Natural killer cell treated with Interleukin-12 subunit alpha and Interleukin-12 subunit beta and Interleukin-15 and Interleukin-18, amount 100 ng/mL, for 72 hours (primary cell): ENCODE measurements at regions not wholly inside any gene's neighbourhood (a gene's known extent, or its start where the extent isn't known, plus 50 kb on each side); places are given as distances from the start of the nearest gene placed in this dataset.
"Not testable (repeated sequence)": the region's sequence is repeated elsewhere in the genome, so short reads cannot be mapped to it uniquely, and the experiment has no call there.

Source experiments
- ATAC-seq, 2 donors: fragments of 150-1000 bp; cut with Tn5 transposase in 1 of 2; sonication (Bioruptor Pico), chemical (Tn5 transposase) in 1 of 2; 2 replicates each; pipeline ENCODE4 v1.10.0; 2021
- DNase-seq: peaks from one replicate; pipeline ENCODE4 v3.0.0; 2022; ENCODE audit warnings: low spot score
- H3K27ac Mint-ChIP-seq, 2 donors: 1 replicate in 1 of 2; 2 replicates in 1 of 2; pipeline ENCODE4 v1.8.0; 2022; ENCODE audit warnings: mixed read lengths in 2 of 2, mild to moderate bottlenecking in 1 of 2, moderate library complexity in 1 of 2
- H3K27me3 Mint-ChIP-seq, 2 donors: 1 replicate in 1 of 2; 2 replicates in 1 of 2; pipeline ENCODE4 v1.8.0; 2022; ENCODE audit warnings: mixed read lengths in 2 of 2
- H3K36me3 Mint-ChIP-seq: one replicate; pipeline ENCODE4 v1.8.0; 2022; ENCODE audit warnings: mixed read lengths
- H3K4me1 Mint-ChIP-seq, 2 donors: 1 replicate in 1 of 2; 2 replicates in 1 of 2; pipeline ENCODE4 v1.8.0; 2022; ENCODE audit warnings: low read depth in 2 of 2, mixed read lengths in 2 of 2, mild to moderate bottlenecking in 1 of 2
- H3K4me3 Mint-ChIP-seq: one replicate; pipeline ENCODE4 v1.8.0; 2022; ENCODE audit warnings: mixed read lengths
- H3K9me3 Mint-ChIP-seq: 2 replicates; pipeline ENCODE4 v1.8.0; 2022; ENCODE audit warnings: mixed read lengths

DNA sequence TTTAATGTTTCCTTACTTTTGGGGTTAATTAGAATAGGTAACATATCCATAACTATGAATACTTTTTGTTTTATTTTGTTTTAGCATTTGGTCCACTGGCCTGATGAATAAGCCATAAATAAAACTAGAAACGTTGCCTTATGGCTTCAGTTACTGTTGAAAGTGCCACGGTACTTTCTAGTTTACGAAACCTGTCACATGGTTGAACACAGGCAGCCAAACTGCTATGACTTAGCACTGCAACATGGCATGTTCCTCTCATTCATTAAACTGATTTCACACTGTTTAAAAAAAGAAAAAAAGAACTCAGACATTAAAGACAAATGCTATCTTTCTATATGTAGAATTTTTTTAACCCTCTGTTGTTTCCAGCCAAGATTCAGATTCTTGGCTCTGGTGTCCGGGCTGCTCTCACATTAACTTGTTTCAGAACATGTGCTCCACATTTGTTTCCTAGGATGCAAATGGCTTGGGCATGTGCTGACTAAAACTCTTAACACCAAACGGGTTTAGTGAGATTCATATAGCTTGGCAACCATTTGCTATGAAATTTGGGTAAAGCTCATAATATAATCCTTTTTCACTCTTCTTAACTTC is 323.9 kb upstream of the RND3 start:
- no peak for ATAC-seq
- no peaks in the 10 kb centered on the region for H3K9me3 Mint-ChIP-seq
- H3K27me3 Mint-ChIP-seq = no peaks in the 10 kb centered on the region
- no peak overlapping the region for H3K27ac Mint-ChIP-seq
- no peak overlapping the region for H3K4me3 Mint-ChIP-seq
- H3K4me1 Mint-ChIP-seq = no peaks in the 10 kb centered on the region
- H3K36me3 Mint-ChIP-seq = no peaks in the 10 kb centered on the region
- DNase-seq = no peak

DNA sequence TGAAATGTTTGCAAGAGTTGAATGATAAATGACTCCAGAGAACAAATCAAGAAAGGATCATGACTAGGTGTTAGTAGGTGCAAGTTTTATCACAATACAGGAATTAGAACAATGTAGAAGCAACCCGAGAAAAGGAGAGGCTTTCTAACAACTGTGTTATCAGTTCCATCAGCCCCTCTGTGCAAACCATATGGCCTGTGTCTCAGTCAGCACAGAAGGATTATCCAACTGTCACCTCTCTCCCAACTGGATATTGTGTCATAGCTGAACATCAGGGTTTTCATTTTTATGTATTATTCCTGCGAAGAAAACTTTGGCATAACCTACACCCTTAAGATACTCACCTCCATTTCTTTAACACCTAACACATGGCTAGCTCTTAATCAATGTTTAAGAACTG is 321.6 kb upstream of the RND3 start:
- Mint-ChIP-seq H3K4me1 (no peaks in the 10 kb centered on the region), H3K27ac (no peak overlapping the region), H3K36me3 (no peaks in the 10 kb centered on the region), H3K4me3 (no peak overlapping the region), H3K9me3 (peaks cover 4% of the 10 kb centered on the region), H3K27me3 (no peaks in the 10 kb centered on the region)
- no peak for DNase-seq
- no peak for ATAC-seq

DNA sequence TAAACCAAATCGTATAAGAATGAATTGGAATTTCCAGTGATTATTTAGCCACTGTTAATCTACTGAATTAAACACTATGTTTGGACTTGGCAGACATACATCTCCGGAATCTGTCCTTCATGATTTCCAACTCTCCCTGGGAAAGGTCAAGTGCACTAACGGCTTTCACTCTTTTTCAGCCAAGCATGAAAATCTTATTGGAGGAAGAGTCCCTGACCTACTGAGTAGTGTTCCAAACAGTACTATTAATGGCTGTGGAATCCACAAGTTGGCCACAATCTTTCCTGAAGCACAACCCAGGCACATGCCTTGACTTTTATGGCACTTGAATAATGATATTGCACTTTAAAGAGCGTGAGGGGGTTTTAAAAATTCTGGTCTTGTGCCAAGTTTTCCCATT is 318.9 kb upstream of the RND3 start:
- Mint-ChIP-seq H3K4me1 (no peaks in the 10 kb centered on the region), H3K4me3 (no peak overlapping the region), H3K36me3 (no peaks in the 10 kb centered on the region), H3K27ac (no peak overlapping the region), H3K27me3 (no peaks in the 10 kb centered on the region), H3K9me3 (peaks cover 9% of the 10 kb centered on the region)
- DNase-seq (no peak), ATAC-seq (no peak)

DNA sequence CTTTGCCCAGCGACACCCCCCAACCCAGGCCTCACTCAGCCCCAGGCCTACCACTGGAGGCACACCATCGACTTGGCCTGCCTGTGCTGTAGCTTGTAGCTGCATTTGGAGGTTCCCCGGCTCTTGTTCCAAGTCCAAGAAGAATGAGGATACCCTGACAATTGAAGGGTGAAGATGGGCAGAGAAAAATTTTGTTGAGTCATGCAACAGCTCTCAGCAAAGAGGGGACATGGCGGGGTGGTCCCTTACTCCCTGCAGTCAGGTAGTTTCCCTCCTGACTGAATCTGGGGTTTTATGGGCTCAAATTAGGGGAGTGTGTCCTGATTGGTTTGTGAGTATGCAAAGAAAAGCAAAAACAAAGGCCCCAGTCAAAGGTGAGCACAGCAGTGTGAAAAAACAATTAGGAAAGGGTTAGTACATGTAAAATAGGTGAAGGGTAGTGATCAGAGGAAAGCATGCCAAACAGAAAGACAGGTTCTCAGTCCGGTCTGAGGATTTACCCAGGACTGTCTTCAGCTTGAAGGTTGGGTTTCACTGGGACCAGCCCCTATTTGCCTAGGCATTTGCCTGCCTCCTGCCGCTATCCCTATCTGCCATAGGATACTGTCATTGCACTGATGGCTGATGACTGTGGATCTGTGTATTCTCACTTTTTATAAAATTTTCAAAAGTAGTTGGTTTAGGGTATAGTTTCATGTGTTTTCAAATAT is 316.4 kb upstream of the RND3 start:
- Mint-ChIP-seq H3K27me3 (no peaks in the 10 kb centered on the region), H3K36me3 (no peaks in the 10 kb centered on the region), H3K27ac (no peak overlapping the region), H3K4me3 (no peak overlapping the region), H3K4me1 (no peaks in the 10 kb centered on the region), H3K9me3 (peaks cover 13% of the 10 kb centered on the region)
- ATAC-seq = no peak
- no peak for DNase-seq

DNA sequence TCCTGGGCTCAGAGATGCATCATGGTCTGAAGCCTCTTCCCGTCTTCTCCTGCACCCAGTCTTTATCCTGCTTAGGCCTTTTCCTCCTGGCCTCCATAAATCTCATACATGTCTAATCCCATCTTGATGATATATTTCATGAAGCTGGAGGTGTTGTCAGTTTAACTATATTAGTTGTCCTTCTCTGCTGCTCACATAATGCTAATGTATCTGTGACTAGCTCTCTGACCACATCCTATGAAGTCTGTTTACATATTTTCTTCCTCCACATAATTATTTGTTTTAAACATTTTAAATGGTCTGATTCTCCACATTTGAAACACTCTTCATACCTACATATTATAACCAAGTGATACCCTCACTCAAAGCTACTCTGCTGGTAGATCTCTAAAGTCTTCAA is 315.2 kb upstream of the RND3 start:
- Mint-ChIP-seq H3K27me3 (no peaks in the 10 kb centered on the region), H3K36me3 (no peaks in the 10 kb centered on the region), H3K27ac (no peak overlapping the region), H3K4me3 (no peak overlapping the region), H3K4me1 (no peaks in the 10 kb centered on the region), H3K9me3 (peaks cover 13% of the 10 kb centered on the region)
- DNase-seq = no peak
- no peak for ATAC-seq

DNA sequence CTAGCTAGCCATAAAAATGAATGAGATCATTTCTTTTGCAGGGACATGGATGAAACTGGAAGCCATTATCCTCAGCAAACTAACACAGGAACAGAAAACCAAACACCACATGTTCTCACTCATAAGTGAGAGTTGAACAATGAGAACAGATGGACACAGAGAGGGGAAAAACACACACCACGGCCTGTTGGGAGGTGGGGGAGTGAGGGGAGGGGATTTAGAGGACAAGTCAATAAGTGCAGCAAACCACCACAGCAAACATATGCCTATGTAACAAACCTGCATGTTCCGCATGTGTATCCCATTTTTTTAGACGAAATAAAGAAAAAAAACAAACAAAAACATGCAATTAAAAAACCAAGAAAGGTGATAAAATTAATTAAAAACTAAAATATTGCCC is 308.8 kb upstream of the RND3 start:
- not testable (repeated sequence) for H3K27ac Mint-ChIP-seq, H3K36me3 Mint-ChIP-seq

DNA sequence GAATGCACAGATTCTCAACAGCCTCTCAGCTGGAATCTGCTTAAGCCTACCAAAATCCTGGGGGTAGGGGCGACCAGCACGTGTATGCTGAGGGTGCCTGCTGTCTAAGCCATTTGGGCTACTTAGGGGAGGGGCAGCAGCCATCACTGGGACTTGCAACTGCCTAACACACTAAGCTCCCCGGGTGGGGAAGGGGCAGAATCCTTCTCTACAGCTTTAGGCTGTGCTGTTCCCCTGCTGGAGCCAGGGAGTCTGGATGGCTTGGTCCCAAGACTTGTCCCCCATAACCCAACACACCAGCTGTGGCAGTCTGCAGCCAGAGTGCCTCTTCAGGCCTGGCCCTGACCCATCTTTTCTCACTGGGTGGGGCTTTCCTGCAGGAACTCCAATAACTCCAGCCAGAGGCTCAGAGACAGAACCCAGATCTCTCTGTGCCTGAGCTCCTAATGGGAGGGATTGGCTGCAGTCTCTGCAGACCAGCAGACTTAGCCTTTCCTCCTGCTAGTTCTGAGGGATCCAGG is 305.4 kb upstream of the RND3 start:
- H3K4me1 Mint-ChIP-seq = no peaks in the 10 kb centered on the region
- ATAC-seq (no peak), DNase-seq (no peak)
- no peak overlapping the region for H3K27ac Mint-ChIP-seq
- H3K9me3 Mint-ChIP-seq = peaks cover 4% of the 10 kb centered on the region
- no peaks in the 10 kb centered on the region for H3K36me3 Mint-ChIP-seq
- H3K4me3 Mint-ChIP-seq = no peak overlapping the region
- H3K27me3 Mint-ChIP-seq = no peaks in the 10 kb centered on the region

More for the DNA sequence above, 308.8 kb upstream of the RND3 start:
- not testable (repeated sequence) for H3K27me3 Mint-ChIP-seq, H3K9me3 Mint-ChIP-seq, ATAC-seq, H3K4me1 Mint-ChIP-seq, DNase-seq, H3K4me3 Mint-ChIP-seq

- no peak for ATAC-seq
These were observed 304.1 kb upstream of the RND3 start for GRCh38 chr2:150791567-150791966.

DNA sequence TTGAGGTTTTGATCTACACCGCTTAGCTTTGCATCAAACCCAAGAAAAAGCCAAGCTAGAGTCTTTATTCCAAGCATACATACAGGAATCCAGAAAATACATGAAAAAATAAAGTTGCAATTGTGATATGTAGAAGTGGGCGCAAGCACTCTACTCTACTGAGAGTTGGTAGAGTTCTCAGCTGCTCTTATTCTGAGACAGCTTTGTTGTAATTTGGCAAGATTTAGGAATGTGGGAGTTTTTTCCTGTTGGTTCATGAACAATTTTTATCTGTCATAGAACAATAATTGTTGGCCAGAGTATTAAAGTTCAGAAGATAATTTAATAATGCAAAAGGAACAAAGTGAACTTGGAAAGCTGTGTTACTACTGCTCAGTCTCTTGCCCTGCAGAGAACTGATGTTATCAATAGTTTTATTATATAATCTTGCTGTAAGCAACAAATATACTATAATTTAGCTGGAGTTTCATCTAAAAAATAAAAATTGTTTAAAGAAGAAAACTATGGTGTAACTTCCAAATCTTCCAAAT is 302.0 kb upstream of the RND3 start:
- H3K27me3 Mint-ChIP-seq = no peaks in the 10 kb centered on the region
- H3K4me3 Mint-ChIP-seq = no peak overlapping the region
- H3K4me1 Mint-ChIP-seq = no peaks in the 10 kb centered on the region
- DNase-seq (no peak), ATAC-seq (no peak)
- H3K36me3 Mint-ChIP-seq = no peaks in the 10 kb centered on the region
- peaks cover 4% of the 10 kb centered on the region for H3K9me3 Mint-ChIP-seq
- no peak overlapping the region for H3K27ac Mint-ChIP-seq

More at GRCh38 chr2:150791567-150791966, 304.1 kb upstream of the RND3 start:
- no peak overlapping the region for H3K4me3 Mint-ChIP-seq
- H3K9me3 Mint-ChIP-seq = peaks cover 4% of the 10 kb centered on the region
- DNase-seq = no peak
- H3K36me3 Mint-ChIP-seq = no peaks in the 10 kb centered on the region
- no peaks in the 10 kb centered on the region for H3K4me1 Mint-ChIP-seq
- H3K27me3 Mint-ChIP-seq = no peaks in the 10 kb centered on the region
- H3K27ac Mint-ChIP-seq = no peak overlapping the region

- no peaks in the 10 kb centered on the region for H3K27me3 Mint-ChIP-seq
- peaks cover 8% of the 10 kb centered on the region for H3K9me3 Mint-ChIP-seq
- H3K36me3 Mint-ChIP-seq = no peaks in the 10 kb centered on the region
- H3K4me1 Mint-ChIP-seq = no peaks in the 10 kb centered on the region
- ATAC-seq (no peak), DNase-seq (no peak)
- no peak overlapping the region for H3K4me3 Mint-ChIP-seq
- no peak overlapping the region for H3K27ac Mint-ChIP-seq
These were observed 301.1 kb upstream of the RND3 start for GRCh38 chr2:150788426-150789140.

- H3K36me3 Mint-ChIP-seq = no peaks in the 10 kb centered on the region
- H3K9me3 Mint-ChIP-seq = peaks cover 4% of the 10 kb centered on the region
- no peaks in the 10 kb centered on the region for H3K4me1 Mint-ChIP-seq
- no peak for ATAC-seq
- DNase-seq = no peak
- H3K27me3 Mint-ChIP-seq = no peaks in the 10 kb centered on the region
- H3K27ac Mint-ChIP-seq = no peak overlapping the region
- H3K4me3 Mint-ChIP-seq = no peak overlapping the region
These were observed 300.1 kb upstream of the RND3 start for GRCh38 chr2:150787353-150788093.

- Mint-ChIP-seq H3K9me3 (peaks cover 4% of the 10 kb centered on the region), H3K4me3 (no peak overlapping the region), H3K27ac (no peak overlapping the region), H3K36me3 (no peaks in the 10 kb centered on the region), H3K4me1 (no peaks in the 10 kb centered on the region), H3K27me3 (no peaks in the 10 kb centered on the region)
- ATAC-seq = no peak
- no peak for DNase-seq
These were observed 296.9 kb upstream of the RND3 start for GRCh38 chr2:150784389-150784788.

DNA sequence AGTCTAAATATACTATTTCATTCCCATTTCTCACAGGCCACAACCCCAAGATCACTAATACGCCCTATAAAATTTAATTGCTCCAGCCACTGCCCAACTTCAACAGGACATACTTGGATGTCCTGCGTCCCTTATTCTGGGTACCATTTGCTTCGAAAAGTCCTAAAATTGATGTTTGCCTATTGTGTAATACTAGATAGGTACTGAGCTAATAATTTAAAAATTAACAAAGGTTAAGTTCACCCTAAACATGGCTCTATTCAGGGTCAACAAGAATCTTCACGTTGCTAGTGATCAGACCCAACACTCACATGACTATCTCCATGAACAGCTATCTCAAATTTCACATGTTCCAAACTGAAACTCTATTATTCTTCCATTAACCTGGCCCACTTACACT is 296.4 kb upstream of the RND3 start:
- H3K4me3 Mint-ChIP-seq = no peak overlapping the region
- no peak overlapping the region for H3K27ac Mint-ChIP-seq
- H3K9me3 Mint-ChIP-seq = peaks cover 4% of the 10 kb centered on the region
- H3K36me3 Mint-ChIP-seq = no peaks in the 10 kb centered on the region
- no peaks in the 10 kb centered on the region for H3K27me3 Mint-ChIP-seq
- no peaks in the 10 kb centered on the region for H3K4me1 Mint-ChIP-seq
- DNase-seq = no peak
- ATAC-seq = no peak
